ENCODE measurements at regions not wholly inside any gene's neighbourhood (a gene's known extent, or its start where the extent isn't known, plus 50 kb on each side); places are given as distances from the start of the nearest gene placed in this dataset.

GRCh38 chr4:38373375-38373774, 290.6 kb upstream of the KLF3 start:
- no peak overlapping the region for H3K4me3 ChIP-seq (ENCODE audit: low read depth, low read length)
- TF ChIP-seq CTCF (IDR thresholded peaks at IDR 0.05; ENCODE audit: low read depth, low read length): no peak
- in situ Hi-C loops (cut with HindIII; ENCODE audit: low sequenced_read_pairs): no loop called here
- no peak for DNase-seq (ENCODE audit: low read depth, low spot score)

- no peak for TF ChIP-seq CTCF (IDR thresholded peaks at IDR 0.05; ENCODE audit: low read depth, low read length)
- no peak overlapping the region for H3K4me3 ChIP-seq (ENCODE audit: low read depth, low read length)
- in situ Hi-C loops (cut with HindIII; ENCODE audit: low sequenced_read_pairs): no loop called here
- DNase-seq (ENCODE audit: low read depth, low spot score): no peak
Observed at GRCh38 chr4:38377195-38377594, 286.8 kb upstream of the KLF3 start.

GRCh38 chr4:38378478-38378877, 285.5 kb upstream of the KLF3 start:
- no peak for TF ChIP-seq CTCF (IDR thresholded peaks at IDR 0.05; ENCODE audit: low read depth, low read length)
- no peak for DNase-seq (ENCODE audit: low read depth, low spot score)
- in situ Hi-C loops (cut with HindIII; ENCODE audit: low sequenced_read_pairs): no loop called here
- H3K4me3 ChIP-seq (ENCODE audit: low read depth, low read length): no peak overlapping the region

- H3K4me3 ChIP-seq (ENCODE audit: low read depth, low read length): no peak overlapping the region
- in situ Hi-C loops (cut with HindIII; ENCODE audit: low sequenced_read_pairs): no loop called here
- no peak for TF ChIP-seq CTCF (IDR thresholded peaks at IDR 0.05; ENCODE audit: low read depth, low read length)
- no peak for DNase-seq (ENCODE audit: low read depth, low spot score)
Observed at GRCh38 chr4:38381788-38382187, 282.2 kb upstream of the KLF3 start.

- in situ Hi-C loops (cut with HindIII; ENCODE audit: low sequenced_read_pairs): no loop called here
- TF ChIP-seq CTCF (IDR thresholded peaks at IDR 0.05; ENCODE audit: low read depth, low read length): no peak
- DNase-seq (ENCODE audit: low read depth, low spot score): no peak
- no peak overlapping the region for H3K4me3 ChIP-seq (ENCODE audit: low read depth, low read length)
Observed at GRCh38 chr4:38382520-38382919, 281.5 kb upstream of the KLF3 start.

- no peak for DNase-seq (ENCODE audit: low read depth, low spot score)
- H3K4me3 ChIP-seq (ENCODE audit: low read depth, low read length): no peak overlapping the region
- TF ChIP-seq CTCF (IDR thresholded peaks at IDR 0.05; ENCODE audit: low read depth, low read length): no peak
- in situ Hi-C loops (cut with HindIII; ENCODE audit: low sequenced_read_pairs): no loop called here
Observed at GRCh38 chr4:38383646-38384121, 280.3 kb upstream of the KLF3 start.

Data from astrocyte of the spinal cord (primary cell).